Astrocyte of the cerebellum (primary cell): ENCODE measurements at regions not wholly inside any gene's neighbourhood (a gene's known extent, or its start where the extent isn't known, plus 50 kb on each side); places are given as distances from the start of the nearest gene placed in this dataset.
"Not testable (repeated sequence)": the region's sequence is repeated elsewhere in the genome, so short reads cannot be mapped to it uniquely, and the experiment has no call there.

Source experiments
- DNase-seq: peaks from one replicate; pipeline ENCODE4 v3.0.0-alpha.2; 2011; ENCODE audit warnings: low read depth
- H3K4me3 ChIP-seq: 2 replicates; pipeline ENCODE4 v1.5.1; 2011; ENCODE audit warnings: mild to moderate bottlenecking, low read depth, low read length, moderate library complexity
- in situ Hi-C: cut with HindIII; loops from 2 replicates; pipeline ENCODE4 v1.10.0; 2017; ENCODE audit warnings: low sequenced_read_pairs
- TF ChIP-seq, protein P1 (sequence below): IDR thresholded peaks from 2 replicates; pipeline ENCODE4 v1.5.1; 2012; ENCODE audit warnings: low read length, low read depth, moderate library complexity, mild to moderate bottlenecking; ENCODE audit errors: missing control alignments

DNA sequence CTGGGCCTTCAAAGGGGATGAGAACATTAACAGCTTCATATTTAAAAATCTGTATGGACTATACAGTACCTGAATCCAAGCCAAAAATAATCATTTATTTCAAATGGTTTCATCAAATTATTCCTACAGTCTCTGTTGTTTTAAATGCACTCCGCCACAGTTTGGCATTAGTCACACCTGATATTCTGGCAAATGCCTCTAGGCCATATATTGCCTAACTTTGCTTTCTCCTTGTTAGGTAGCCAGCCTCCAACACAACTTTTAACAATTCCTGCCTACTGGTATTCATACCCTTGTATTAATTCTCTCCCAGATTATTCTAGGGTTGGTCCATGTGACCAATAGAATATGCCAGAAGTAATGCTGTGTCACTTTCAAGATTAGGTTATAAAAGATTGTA lies 146.6 kb upstream of the FANCL start:
- no peak for DNase-seq
- in situ Hi-C loops, result no loop called here
- H3K4me3 ChIP-seq, result no peak overlapping the region
- TF ChIP-seq, protein P1, sequence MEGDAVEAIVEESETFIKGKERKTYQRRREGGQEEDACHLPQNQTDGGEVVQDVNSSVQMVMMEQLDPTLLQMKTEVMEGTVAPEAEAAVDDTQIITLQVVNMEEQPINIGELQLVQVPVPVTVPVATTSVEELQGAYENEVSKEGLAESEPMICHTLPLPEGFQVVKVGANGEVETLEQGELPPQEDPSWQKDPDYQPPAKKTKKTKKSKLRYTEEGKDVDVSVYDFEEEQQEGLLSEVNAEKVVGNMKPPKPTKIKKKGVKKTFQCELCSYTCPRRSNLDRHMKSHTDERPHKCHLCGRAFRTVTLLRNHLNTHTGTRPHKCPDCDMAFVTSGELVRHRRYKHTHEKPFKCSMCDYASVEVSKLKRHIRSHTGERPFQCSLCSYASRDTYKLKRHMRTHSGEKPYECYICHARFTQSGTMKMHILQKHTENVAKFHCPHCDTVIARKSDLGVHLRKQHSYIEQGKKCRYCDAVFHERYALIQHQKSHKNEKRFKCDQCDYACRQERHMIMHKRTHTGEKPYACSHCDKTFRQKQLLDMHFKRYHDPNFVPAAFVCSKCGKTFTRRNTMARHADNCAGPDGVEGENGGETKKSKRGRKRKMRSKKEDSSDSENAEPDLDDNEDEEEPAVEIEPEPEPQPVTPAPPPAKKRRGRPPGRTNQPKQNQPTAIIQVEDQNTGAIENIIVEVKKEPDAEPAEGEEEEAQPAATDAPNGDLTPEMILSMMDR, result no peak

DNA sequence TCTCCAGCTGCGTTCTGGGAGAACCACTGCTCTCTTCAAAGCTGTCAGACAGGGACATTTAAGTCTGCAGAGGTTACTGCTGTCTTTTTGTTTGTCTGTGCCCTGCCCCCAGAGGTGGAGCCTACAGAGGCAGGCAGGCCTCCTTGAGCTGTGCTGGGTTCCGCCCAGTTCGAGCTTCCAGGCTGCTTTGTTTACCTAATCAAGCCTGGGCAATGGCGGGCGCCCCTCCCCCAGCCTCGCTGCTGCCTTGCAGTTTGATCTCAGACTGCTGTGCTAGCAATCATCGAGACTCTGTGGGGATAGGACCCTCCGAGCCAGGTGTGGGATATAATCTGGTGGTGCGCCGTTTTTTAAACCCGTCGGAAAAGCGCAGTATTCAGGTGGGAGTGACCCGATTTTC lies 145.8 kb upstream of the FANCL start:
- H3K4me3 ChIP-seq, DNase-seq, in situ Hi-C loops: not testable (repeated sequence)

DNA sequence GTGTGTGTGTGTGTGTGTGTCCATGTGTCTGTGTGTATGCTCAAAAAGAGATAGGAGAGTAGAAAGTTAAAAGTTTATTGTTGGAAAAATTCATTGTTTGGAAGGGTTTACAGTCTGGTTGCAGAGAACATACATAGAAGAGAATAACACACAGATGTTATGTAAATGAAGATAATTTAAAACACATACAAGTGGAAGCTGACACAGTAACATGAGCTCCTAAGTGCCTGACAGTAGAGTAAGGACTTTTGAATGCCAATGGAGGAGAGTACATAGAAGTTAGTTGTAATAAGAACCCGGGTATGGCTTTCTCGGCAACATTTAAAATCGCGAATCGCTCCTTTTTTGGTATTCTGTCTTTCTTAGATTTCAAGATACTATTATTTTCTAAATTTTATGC lies 137.0 kb upstream of the FANCL start:
- in situ Hi-C loops, result no loop called here
- TF ChIP-seq, protein P1, result no peak
- no peak overlapping the region for H3K4me3 ChIP-seq
- no peak for DNase-seq

DNA sequence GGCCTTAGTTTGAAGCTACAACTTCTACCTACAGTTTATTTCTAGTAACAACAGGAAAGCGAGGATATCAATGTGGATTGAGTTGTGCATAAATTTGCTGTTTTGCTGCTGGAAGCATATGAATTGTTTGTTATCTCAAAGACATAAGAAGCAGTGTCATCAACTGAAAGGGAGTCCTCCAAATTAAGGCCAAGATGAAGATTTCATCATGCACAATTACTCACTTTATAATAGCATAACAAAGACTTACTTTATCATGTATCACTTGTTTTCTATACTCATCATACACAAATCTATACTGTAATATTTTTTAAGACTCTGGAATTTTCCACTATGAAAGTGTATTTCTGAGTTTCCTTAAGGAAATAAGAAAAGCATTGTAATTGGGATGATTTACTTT lies 136.1 kb upstream of the FANCL start:
- TF ChIP-seq, protein P1, result no peak
- no peak for DNase-seq
- H3K4me3 ChIP-seq, result no peak overlapping the region
- in situ Hi-C loops, result no loop called here

DNA sequence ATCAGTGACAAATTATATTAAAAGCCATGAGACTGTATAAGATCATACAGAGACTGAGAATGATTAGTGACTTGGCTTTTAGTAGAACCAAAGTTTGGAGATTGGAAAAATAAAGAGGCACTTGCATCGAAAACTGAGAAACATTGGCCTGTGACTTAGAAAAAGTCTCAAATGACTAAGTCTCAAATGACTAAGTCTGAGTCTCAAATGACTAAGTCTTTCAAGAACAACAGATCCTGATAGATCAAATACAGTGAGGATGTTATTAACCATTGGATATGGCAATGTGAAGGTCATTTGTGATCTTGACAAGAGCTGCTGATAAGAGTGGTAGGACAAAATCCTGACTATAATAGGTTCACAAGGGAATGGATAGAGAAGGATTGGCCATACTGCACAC lies 135.5 kb upstream of the FANCL start:
- DNase-seq, result no peak
- H3K4me3 ChIP-seq, result no peak overlapping the region
- TF ChIP-seq, protein P1, result no peak
- in situ Hi-C loops, result no loop called here

DNA sequence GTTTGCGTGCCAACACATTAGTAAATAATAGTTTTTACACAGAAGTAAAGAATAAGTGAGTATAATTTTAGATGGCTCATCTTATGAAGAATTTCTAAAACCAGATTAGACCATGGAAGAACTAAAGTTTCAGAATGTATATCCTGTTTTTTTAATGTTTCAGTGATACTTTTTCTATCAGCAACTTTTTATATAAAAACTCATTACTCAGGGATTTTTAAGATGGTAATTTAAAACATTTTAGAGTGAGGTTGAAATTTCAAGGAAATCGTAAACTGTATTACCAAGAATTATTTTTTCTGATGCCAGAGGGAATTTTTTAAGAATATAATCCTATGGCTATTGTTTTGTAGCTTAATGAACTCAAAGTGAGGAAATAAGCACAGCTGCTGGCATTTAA lies 128.5 kb upstream of the FANCL start:
- no peak for DNase-seq
- TF ChIP-seq, protein P1, result no peak

DNA sequence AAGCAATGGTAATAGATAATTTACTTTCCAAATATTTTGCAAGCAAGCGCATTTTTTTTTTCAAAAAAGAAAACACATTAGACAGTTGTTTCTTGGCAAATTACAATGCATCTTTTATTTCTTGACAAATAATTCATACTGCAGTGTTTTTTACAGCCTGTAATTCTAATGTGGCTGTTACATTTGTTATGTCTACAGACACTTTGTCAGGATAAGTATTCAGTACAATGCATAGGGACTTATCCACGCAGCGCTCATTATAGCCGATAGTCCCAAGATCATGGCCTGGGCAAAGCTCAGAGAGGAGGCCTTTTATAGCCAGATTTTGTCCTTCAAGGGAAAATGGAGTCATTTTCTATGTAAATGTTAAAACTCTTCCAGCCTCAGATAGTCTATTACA lies 123.0 kb upstream of the FANCL start:
- in situ Hi-C loops, result no loop called here
- DNase-seq, result no peak
- no peak overlapping the region for H3K4me3 ChIP-seq
- TF ChIP-seq, protein P1, result no peak

More for the DNA sequence above, 128.5 kb upstream of the FANCL start:
- in situ Hi-C loops, result no loop called here
- no peak overlapping the region for H3K4me3 ChIP-seq
